Loucy (cell line): ENCODE measurements at regions not wholly inside any gene's neighbourhood (a gene's known extent, or its start where the extent isn't known, plus 50 kb on each side); places are given as distances from the start of the nearest gene placed in this dataset.

Experiments used
- H2AFZ ChIP-seq: fragments of 200-600 bp; sonication (generic); 2 replicates; pipeline ENCODE4 v1.6.0; 2016; ENCODE audit warnings: antibody characterized with exemption, mild to moderate bottlenecking, low read length, moderate library complexity
- H3F3A ChIP-seq: fragments of 200-600 bp; 2 replicates; pipeline ENCODE4 v1.6.0; 2016; ENCODE audit warnings: antibody characterized with exemption, low read depth, mild to moderate bottlenecking
- H3K27me3 ChIP-seq: fragments of 200-600 bp; sonication (generic); 2 replicates; pipeline ENCODE4 v1.6.1; 2014; ENCODE audit warnings: low read length, mild to moderate bottlenecking; ENCODE audit not compliant: insufficient read depth, poor library complexity, severe bottlenecking
- H3K36me3 ChIP-seq: fragments of 200-600 bp; sonication (generic); 2 replicates; pipeline ENCODE4 v1.6.1; 2016; ENCODE audit warnings: low read length; ENCODE audit not compliant: insufficient read depth
- H3K4me1 ChIP-seq: fragments of 200-600 bp; sonication (generic); 2 replicates; pipeline ENCODE4 v1.5.1; 2014; ENCODE audit warnings: low read length, mild to moderate bottlenecking; ENCODE audit not compliant: insufficient read depth, poor library complexity, severe bottlenecking
- H3K4me2 ChIP-seq: fragments of 200-600 bp; sonication (generic); 2 replicates; pipeline ENCODE4 v1.6.0; 2014; ENCODE audit warnings: antibody characterized with exemption, low read length, low read depth, mild to moderate bottlenecking; ENCODE audit not compliant: poor library complexity, severe bottlenecking
- H3K4me3 ChIP-seq: fragments of 200-600 bp; sonication (generic); 2 replicates; pipeline ENCODE4 v1.5.1; 2014; ENCODE audit warnings: low read length, mild to moderate bottlenecking, mixed read lengths; ENCODE audit not compliant: poor library complexity, severe bottlenecking
- H3K79me2 ChIP-seq: fragments of 200-600 bp; sonication (generic); 2 replicates; pipeline ENCODE4 v1.6.1; 2014; ENCODE audit warnings: low read length; ENCODE audit not compliant: insufficient read depth
- H3K9ac ChIP-seq: fragments of 200-600 bp; sonication (generic); 2 replicates; pipeline ENCODE4 v1.6.0; 2014; ENCODE audit warnings: mild to moderate bottlenecking, low read depth, low read length, moderate library complexity; ENCODE audit not compliant: poor library complexity, severe bottlenecking
- H3K9me2 ChIP-seq: fragments of 200-600 bp; sonication (generic); replicated peaks from 2 replicates; pipeline ENCODE4 v1.6.1; 2016; ENCODE audit warnings: low read depth, low read length, mixed read lengths
- H3K9me3 ChIP-seq: fragments of 200-600 bp; sonication (generic); 2 replicates; pipeline ENCODE4 v1.6.1; 2014; ENCODE audit warnings: mild to moderate bottlenecking, antibody characterized with exemption, low read length, low read depth; ENCODE audit not compliant: insufficient read depth
- H4K20me1 ChIP-seq: fragments of 200-600 bp; sonication (generic); 2 replicates; pipeline ENCODE4 v1.6.0; 2014; ENCODE audit warnings: antibody characterized with exemption, low read length, mild to moderate bottlenecking; ENCODE audit not compliant: insufficient read depth, poor library complexity, severe bottlenecking
- EZH2phosphoT487 ChIP-seq: fragments of 200-600 bp; IDR thresholded peaks from 2 replicates; pipeline ENCODE4 v1.6.1; 2018; ENCODE audit warnings: antibody characterized with exemption, mild to moderate bottlenecking, moderate library complexity, borderline replicate concordance
- TF ChIP-seq, protein P1 (sequence below): fragments of 200-600 bp; sonication (generic); conservative IDR thresholded peaks from 2 replicates; pipeline ENCODE4 v1.5.1; 2014; ENCODE audit warnings: mild to moderate bottlenecking, antibody characterized with exemption, low read length

GRCh38 chr2:15786003-15786654, 154.2 kb upstream of the MYCN start:
- H3K4me3 ChIP-seq: no peak overlapping the region
- TF ChIP-seq, protein P1, sequence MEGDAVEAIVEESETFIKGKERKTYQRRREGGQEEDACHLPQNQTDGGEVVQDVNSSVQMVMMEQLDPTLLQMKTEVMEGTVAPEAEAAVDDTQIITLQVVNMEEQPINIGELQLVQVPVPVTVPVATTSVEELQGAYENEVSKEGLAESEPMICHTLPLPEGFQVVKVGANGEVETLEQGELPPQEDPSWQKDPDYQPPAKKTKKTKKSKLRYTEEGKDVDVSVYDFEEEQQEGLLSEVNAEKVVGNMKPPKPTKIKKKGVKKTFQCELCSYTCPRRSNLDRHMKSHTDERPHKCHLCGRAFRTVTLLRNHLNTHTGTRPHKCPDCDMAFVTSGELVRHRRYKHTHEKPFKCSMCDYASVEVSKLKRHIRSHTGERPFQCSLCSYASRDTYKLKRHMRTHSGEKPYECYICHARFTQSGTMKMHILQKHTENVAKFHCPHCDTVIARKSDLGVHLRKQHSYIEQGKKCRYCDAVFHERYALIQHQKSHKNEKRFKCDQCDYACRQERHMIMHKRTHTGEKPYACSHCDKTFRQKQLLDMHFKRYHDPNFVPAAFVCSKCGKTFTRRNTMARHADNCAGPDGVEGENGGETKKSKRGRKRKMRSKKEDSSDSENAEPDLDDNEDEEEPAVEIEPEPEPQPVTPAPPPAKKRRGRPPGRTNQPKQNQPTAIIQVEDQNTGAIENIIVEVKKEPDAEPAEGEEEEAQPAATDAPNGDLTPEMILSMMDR: no peak
- no peak for TF ChIP-seq EZH2phosphoT487
- no peak overlapping the region for H3K9ac ChIP-seq
- no peaks in the 10 kb centered on the region for H3K36me3 ChIP-seq
- H3K4me2 ChIP-seq: no peak overlapping the region
- H3K4me1 ChIP-seq: no peaks in the 10 kb centered on the region
- no peaks in the 10 kb centered on the region for H4K20me1 ChIP-seq
- H3K79me2 ChIP-seq: no peaks in the 10 kb centered on the region
- no peaks in the 10 kb centered on the region for H3K9me3 ChIP-seq
- no peaks in the 10 kb centered on the region for H3F3A ChIP-seq
- no peak overlapping the region for H2AFZ ChIP-seq
- H3K9me2 ChIP-seq: no peaks in the 10 kb centered on the region
- H3K27me3 ChIP-seq: no peaks in the 10 kb centered on the region

- H3K4me2 ChIP-seq: no peak overlapping the region
- H3K4me1 ChIP-seq: no peaks in the 10 kb centered on the region
- no peak overlapping the region for H2AFZ ChIP-seq
- no peaks in the 10 kb centered on the region for H3K36me3 ChIP-seq
- TF ChIP-seq, protein P1: no peak
- no peak for TF ChIP-seq EZH2phosphoT487
- no peaks in the 10 kb centered on the region for H3K9me2 ChIP-seq
- H3K9me3 ChIP-seq: no peaks in the 10 kb centered on the region
- no peaks in the 10 kb centered on the region for H3F3A ChIP-seq
- no peak overlapping the region for H3K9ac ChIP-seq
- no peak overlapping the region for H3K4me3 ChIP-seq
- no peaks in the 10 kb centered on the region for H3K79me2 ChIP-seq
- H3K27me3 ChIP-seq: no peaks in the 10 kb centered on the region
- H4K20me1 ChIP-seq: no peaks in the 10 kb centered on the region
These were observed 153.4 kb upstream of the MYCN start for GRCh38 chr2:15786901-15787300.

GRCh38 chr2:15787535-15788454, 152.6 kb upstream of the MYCN start:
- TF ChIP-seq, protein P1: no peak
- no peak for TF ChIP-seq EZH2phosphoT487
- no peaks in the 10 kb centered on the region for H4K20me1 ChIP-seq
- H3K79me2 ChIP-seq: no peaks in the 10 kb centered on the region
- H3K4me1 ChIP-seq: no peaks in the 10 kb centered on the region
- no peaks in the 10 kb centered on the region for H3K9me2 ChIP-seq
- H3K27me3 ChIP-seq: no peaks in the 10 kb centered on the region
- no peak overlapping the region for H3K4me3 ChIP-seq
- H3K9me3 ChIP-seq: no peaks in the 10 kb centered on the region
- no peak overlapping the region for H3K4me2 ChIP-seq
- H3K36me3 ChIP-seq: no peaks in the 10 kb centered on the region
- no peaks in the 10 kb centered on the region for H3F3A ChIP-seq
- no peak overlapping the region for H3K9ac ChIP-seq
- H2AFZ ChIP-seq: no peak overlapping the region
